Ovary (tissue), 3 donors: ENCODE measurements at regions not wholly inside any gene's neighbourhood (a gene's known extent, or its start where the extent isn't known, plus 50 kb on each side); places are given as distances from the start of the nearest gene placed in this dataset.

Experiments used
- CTCF ChIP-seq, 3 donors: fragments of 450-650 bp in 2 of 3; fragments of 200-600 bp in 1 of 3; IDR thresholded peaks; one replicate each; pipeline versions ENCODE4 v1.5.1 to v1.8.0; 2016 to 2022; ENCODE audit warnings: antibody characterized with exemption in 3 of 3, mild to moderate bottlenecking in 1 of 3
- POLR2A ChIP-seq: fragments of 450-650 bp; IDR thresholded peaks from one replicate; pipeline ENCODE4 v1.6.1; 2017; ENCODE audit warnings: antibody characterized with exemption, mild to moderate bottlenecking, moderate library complexity
- donor health status: DM: no; HTN: no; CAD: no.

GRCh38 chr9:23321049-23321448 lies 505.0 kb downstream of the ELAVL2 start:
- no peak for TF ChIP-seq CTCF (IDR thresholded peaks at IDR 0.05)
- no peak for TF ChIP-seq POLR2A
